Mesenchymal stem cell (in vitro differentiated cells and primary cell): ENCODE measurements at regions not wholly inside any gene's neighbourhood (a gene's known extent, or its start where the extent isn't known, plus 50 kb on each side); places are given as distances from the start of the nearest gene placed in this dataset.
A peak's percentile ranks its signal among the peaks of the same experiment; 100 is the strongest.

ENCODE experiments used
- DNase-seq: peaks from one replicate; pipeline ENCODE4 v3.0.0-alpha.2; 2013
- H2AFZ ChIP-seq: one replicate; pipeline ENCODE4 v1.6.1; 2013; ENCODE audit warnings: low read depth, mild to moderate bottlenecking, control low read depth, inconsistent platforms, low read length, moderate library complexity
- H2AK5ac ChIP-seq: 2 replicates; pipeline ENCODE4 v1.6.1; 2013; ENCODE audit warnings: low read length, moderate library complexity, mild to moderate bottlenecking, inconsistent platforms; ENCODE audit not compliant: severe bottlenecking
- H2BK120ac ChIP-seq: one replicate; pipeline ENCODE4 v1.6.1; 2013; ENCODE audit warnings: low read depth, mild to moderate bottlenecking, inconsistent platforms, low read length, moderate library complexity
- H2BK12ac ChIP-seq, 2 experiments: one replicate each; pipeline ENCODE4 v1.6.1; 2013; ENCODE audit warnings: inconsistent platforms in 2 of 2, low read length in 2 of 2, mild to moderate bottlenecking in 2 of 2, moderate library complexity in 2 of 2, control low read depth in 1 of 2
- H2BK15ac ChIP-seq: one replicate; pipeline ENCODE4 v1.6.1; 2013; ENCODE audit warnings: mild to moderate bottlenecking, low read depth, inconsistent platforms; ENCODE audit not compliant: poor library complexity, severe bottlenecking
- H2BK5ac ChIP-seq: 2 replicates; pipeline ENCODE4 v1.6.1; 2013; ENCODE audit warnings: low read depth, mild to moderate bottlenecking, low read length, control low read depth, inconsistent platforms; ENCODE audit not compliant: poor library complexity, severe bottlenecking
- H3K14ac ChIP-seq, 2 experiments: one replicate each; pipeline ENCODE4 v1.6.1; 2013; ENCODE audit warnings: inconsistent platforms in 2 of 2, low read length in 2 of 2, control low read depth in 1 of 2, mild to moderate bottlenecking in 1 of 2, moderate library complexity in 1 of 2
- H3K18ac ChIP-seq, 2 experiments: one replicate each; pipeline ENCODE4 v1.6.1; 2013; ENCODE audit warnings: inconsistent platforms in 2 of 2, low read length in 2 of 2, control low read depth in 1 of 2, low read depth in 1 of 2, mild to moderate bottlenecking in 1 of 2
- H3K23ac ChIP-seq, 2 experiments: one replicate each; pipeline ENCODE4 v1.6.1; 2013; ENCODE audit warnings: inconsistent platforms in 2 of 2, low read length in 2 of 2, mild to moderate bottlenecking in 2 of 2, moderate library complexity in 2 of 2, control low read depth in 1 of 2
- H3K27ac ChIP-seq: 2 replicates; pipeline ENCODE4 v1.5.1; 2013; ENCODE audit warnings: mild to moderate bottlenecking, moderate library complexity, low read length, control low read depth, inconsistent platforms; ENCODE audit not compliant: poor library complexity, severe bottlenecking
- H3K27me3 ChIP-seq, 2 experiments: 2 replicates each; pipeline versions ENCODE4 v1.6.1 to v1.7.0; 2013; ENCODE audit warnings: low read length in 2 of 2, mild to moderate bottlenecking in 2 of 2, moderate library complexity in 2 of 2, control low read depth in 1 of 2, inconsistent platforms in 1 of 2; ENCODE audit not compliant: control insufficient read depth in 1 of 2, insufficient read depth in 1 of 2
- H3K36me3 ChIP-seq, 2 experiments: 2 replicates each; pipeline versions ENCODE4 v1.6.1 to v1.7.0; 2013; ENCODE audit warnings: low read length in 2 of 2, control low read depth in 1 of 2, inconsistent platforms in 1 of 2, low read depth in 1 of 2, mild to moderate bottlenecking in 1 of 2; ENCODE audit not compliant: insufficient read depth in 2 of 2, control insufficient read depth in 1 of 2
- H3K4ac ChIP-seq, 2 experiments: one replicate each; pipeline ENCODE4 v1.6.1; 2013; ENCODE audit warnings: inconsistent platforms in 2 of 2, low read length in 2 of 2, mild to moderate bottlenecking in 2 of 2, moderate library complexity in 2 of 2, control low read depth in 1 of 2, low read depth in 1 of 2
- H3K4me1 ChIP-seq: 2 replicates; pipeline ENCODE4 v1.6.1; 2013; ENCODE audit warnings: low read depth, low read length, control low read depth; ENCODE audit not compliant: control insufficient read depth, insufficient read depth
- H3K4me2 ChIP-seq: 2 replicates; pipeline ENCODE4 v1.6.1; 2013; ENCODE audit warnings: low read length, mild to moderate bottlenecking, inconsistent platforms; ENCODE audit not compliant: poor library complexity, severe bottlenecking
- H3K4me3 ChIP-seq, 2 experiments: 2 replicates each; pipeline versions ENCODE4 v1.5.1 to v1.7.0; 2013; ENCODE audit warnings: low read length in 2 of 2, mild to moderate bottlenecking in 2 of 2, control low read depth in 1 of 2, low read depth in 1 of 2; ENCODE audit not compliant: insufficient read depth in 1 of 2
- H3K79me1 ChIP-seq: replicated peaks from 2 replicates; pipeline ENCODE4 v1.6.1; 2013; ENCODE audit warnings: mild to moderate bottlenecking, control low read depth, low read length, inconsistent platforms; ENCODE audit not compliant: poor library complexity, severe bottlenecking
- H3K9ac ChIP-seq: 2 replicates; pipeline ENCODE4 v1.7.0; 2013; ENCODE audit warnings: mild to moderate bottlenecking, low read length, moderate library complexity
- H3K9me3 ChIP-seq: 2 replicates; pipeline ENCODE4 v1.7.0; 2013; ENCODE audit warnings: mild to moderate bottlenecking, low read length; ENCODE audit not compliant: control insufficient read depth
- H4K8ac ChIP-seq: one replicate; pipeline ENCODE4 v1.6.1; 2013; ENCODE audit warnings: inconsistent platforms, mild to moderate bottlenecking, low read length, moderate library complexity
- H4K91ac ChIP-seq: one replicate; pipeline ENCODE4 v1.6.1; 2013; ENCODE audit warnings: mild to moderate bottlenecking, low read length, inconsistent platforms
- WGBS: methylation state at CpG from one replicate; pipeline ENCODE4 v1.1.7; 2013; ENCODE audit warnings: mixed read lengths; 5-methylcytosine and 5-hydroxymethylcytosine counted together

DNA sequence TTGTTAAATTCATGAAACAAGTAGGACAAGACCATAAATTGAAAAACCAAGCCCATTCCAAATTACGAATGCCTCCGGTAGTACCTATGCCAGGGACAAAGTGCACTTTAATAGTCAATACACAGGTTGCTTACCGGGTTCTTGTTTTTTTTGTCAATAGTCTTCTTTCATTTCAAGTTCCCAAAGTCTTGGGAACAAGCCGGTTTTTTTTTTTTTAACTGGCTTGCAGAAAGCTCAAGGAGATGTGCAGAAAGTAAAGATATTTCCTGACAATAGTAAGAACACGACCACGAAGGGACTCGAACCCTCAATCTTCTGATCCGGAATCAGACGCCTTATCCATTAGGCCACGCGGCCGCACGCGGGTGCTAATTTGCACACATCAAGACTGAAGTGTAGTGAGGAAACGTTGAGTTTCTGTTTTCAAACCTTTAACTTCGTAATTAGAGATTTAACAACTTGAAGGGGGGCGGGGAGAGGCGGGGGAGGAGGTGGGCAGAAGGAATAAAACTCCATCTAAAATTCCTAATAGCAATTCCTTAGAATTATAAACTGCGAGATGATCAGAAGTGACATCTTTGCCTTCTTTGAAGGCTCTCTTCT lies 181.0 kb downstream of the TRIM27 start:
- Histone ChIP-seq H3K4me2 (no peak overlapping the region), H3K27me3 (peaks cover 16 to 19% of the 10 kb centered on the region in 2 experiments), H3K23ac (no peak overlapping the region), H3K4ac (no peak overlapping the region), H3K14ac (no peak overlapping the region), H3K27ac (no peak overlapping the region), H4K8ac (no peak overlapping the region), H2BK5ac (no peak overlapping the region), H4K91ac (no peak overlapping the region), H3K9me3 (no peaks in the 10 kb centered on the region), H3K4me1 (no peaks in the 10 kb centered on the region), H2AK5ac (no peak overlapping the region), H3K18ac (no peak overlapping the region), H2BK12ac (no peak overlapping the region), H2BK120ac (no peak overlapping the region), H3K9ac (no peak overlapping the region), H3K79me1 (no peaks in the 10 kb centered on the region), H3K36me3 (no peaks in the 10 kb centered on the region), H2AFZ (no peak overlapping the region), H3K4me3 (no peak overlapping the region), H2BK15ac (no peak overlapping the region)
- WGBS, result 23% methylated on average over 15 of the region's 19 CpGs
- peak; percentile 27 for DNase-seq

DNA sequence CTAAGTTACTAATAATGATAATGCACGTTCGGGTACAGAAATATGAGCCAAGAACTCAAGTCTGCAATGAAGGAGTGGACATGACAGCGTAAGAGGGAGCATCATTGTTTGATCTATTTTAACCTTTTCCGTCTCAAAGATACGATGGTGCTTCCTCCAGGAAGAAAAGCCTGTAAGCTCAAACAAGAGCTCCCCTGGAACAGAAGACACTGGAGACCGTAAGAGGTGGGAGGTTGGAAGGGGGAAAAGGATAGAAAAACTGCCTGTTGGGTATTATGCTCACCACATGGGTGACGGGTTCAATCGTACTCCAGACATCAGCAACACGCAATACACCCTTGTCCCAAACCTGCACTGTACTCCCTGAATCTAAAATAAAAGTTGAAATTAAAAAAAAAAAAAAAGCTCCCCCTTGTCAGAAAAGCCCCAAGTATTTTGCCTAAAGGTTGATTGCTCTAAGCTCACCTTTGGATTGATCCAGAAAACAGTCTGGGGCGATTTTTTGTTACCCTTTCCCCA lies 180.5 kb downstream of the TRIM27 start:
- H3K27ac ChIP-seq, result no peak overlapping the region

DNA sequence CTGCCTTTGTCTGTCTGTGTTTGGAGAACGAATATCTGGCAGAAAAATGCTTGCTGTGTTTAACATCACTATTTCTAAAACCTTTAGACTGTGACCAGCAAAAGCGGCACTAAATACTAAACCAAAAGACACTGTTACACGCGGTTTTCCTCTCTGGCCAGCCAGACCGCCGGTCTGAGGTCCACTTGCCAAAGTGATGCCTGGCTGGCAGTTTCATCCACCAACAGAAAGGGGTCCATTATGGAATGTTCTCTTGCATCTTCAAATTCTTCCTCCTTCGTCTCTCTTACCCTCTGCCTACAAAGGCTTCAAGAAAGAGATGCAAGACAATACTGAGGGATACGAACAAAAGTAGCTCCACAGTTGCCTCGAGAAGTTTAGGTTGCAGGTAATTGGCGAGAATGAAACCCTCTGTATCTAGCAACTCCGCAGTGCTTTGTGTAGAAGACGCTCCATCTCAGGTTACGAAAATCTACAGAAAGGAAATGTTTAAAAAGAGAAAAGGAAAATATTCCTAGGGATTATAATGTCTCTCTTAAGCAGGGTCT lies 176.6 kb downstream of the TRIM27 start:
- Histone ChIP-seq H3K4ac (no peak overlapping the region), H2BK120ac (no peak overlapping the region), H2AK5ac (no peak overlapping the region), H3K9ac (no peak overlapping the region), H2BK12ac (no peak overlapping the region), H3K79me1 (no peaks in the 10 kb centered on the region), H3K4me1 (no peaks in the 10 kb centered on the region), H3K4me3 (no peak overlapping the region), H4K91ac (no peak overlapping the region), H3K27ac (no peak overlapping the region), H3K36me3 (no peaks in the 10 kb centered on the region), H3K27me3 (peaks cover 3 to 5% of the 10 kb centered on the region in 2 experiments), H2AFZ (no peak overlapping the region), H2BK5ac (no peak overlapping the region), H3K4me2 (no peak overlapping the region), H3K14ac (no peak overlapping the region), H3K9me3 (peaks cover 5% of the 10 kb centered on the region), H3K18ac (no peak overlapping the region), H2BK15ac (no peak overlapping the region), H4K8ac (no peak overlapping the region), H3K23ac (no peak overlapping the region)
- DNase-seq, result no peak
- WGBS, result 59% methylated on average over 13 of the region's 13 CpGs

More for the DNA sequence above, 180.5 kb downstream of the TRIM27 start:
- Histone ChIP-seq H3K4me3 (no peak overlapping the region), H2BK12ac (no peak overlapping the region), H2BK5ac (no peak overlapping the region), H2BK120ac (no peak overlapping the region), H3K36me3 (no peaks in the 10 kb centered on the region), H3K14ac (no peak overlapping the region), H3K4me2 (no peak overlapping the region), H2BK15ac (no peak overlapping the region), H3K4ac (no peak overlapping the region), H3K4me1 (no peaks in the 10 kb centered on the region), H4K8ac (no peak overlapping the region), H4K91ac (no peak overlapping the region), H3K23ac (no peak overlapping the region), H3K79me1 (no peaks in the 10 kb centered on the region), H3K18ac (no peak overlapping the region), H2AFZ (no peak overlapping the region), H3K9me3 (no peaks in the 10 kb centered on the region), H3K27me3 (peaks cover 11 to 13% of the 10 kb centered on the region in 2 experiments), H3K9ac (no peak overlapping the region), H2AK5ac (no peak overlapping the region)
- no peak for DNase-seq
- WGBS, result 68% methylated on average over 9 of the region's 10 CpGs

GRCh38 chr6:28747631-28748157 lies 176.1 kb downstream of the TRIM27 start:
- H3K27ac ChIP-seq, result no peak overlapping the region
- no peak overlapping the region for H4K91ac ChIP-seq
- no peak overlapping the region for H2BK120ac ChIP-seq
- H3K14ac ChIP-seq, result no peak overlapping the region
- H3K36me3 ChIP-seq, result no peaks in the 10 kb centered on the region
- H3K9ac ChIP-seq, result no peak overlapping the region
- H4K8ac ChIP-seq, result no peak overlapping the region
- no peaks in the 10 kb centered on the region for H3K4me1 ChIP-seq
- no peak overlapping the region for H3K4me3 ChIP-seq
- no peak overlapping the region for H3K23ac ChIP-seq
- H3K79me1 ChIP-seq, result no peaks in the 10 kb centered on the region
- no peak overlapping the region for H3K4ac ChIP-seq
- no peak overlapping the region for H2BK12ac ChIP-seq
- H2AFZ ChIP-seq, result no peak overlapping the region
- no peak overlapping the region for H2BK15ac ChIP-seq
- no peak overlapping the region for H3K4me2 ChIP-seq
- H2BK5ac ChIP-seq, result no peak overlapping the region
- H2AK5ac ChIP-seq, result no peak overlapping the region
- peaks cover 3 to 5% of the 10 kb centered on the region in 2 experiments for H3K27me3 ChIP-seq
- peak; percentile 42 for DNase-seq
- WGBS, result 24% methylated on average over 18 of the region's 19 CpGs
- peaks cover 5% of the 10 kb centered on the region for H3K9me3 ChIP-seq
- no peak overlapping the region for H3K18ac ChIP-seq
